Peyer's patch (tissue), 4 donors: ENCODE measurements at regions not wholly inside any gene's neighbourhood (a gene's known extent, or its start where the extent isn't known, plus 50 kb on each side); places are given as distances from the start of the nearest gene placed in this dataset.

ENCODE experiments used
- POLR2A ChIP-seq, 2 donors: fragments of 450-650 bp; IDR thresholded peaks; one replicate each; pipeline ENCODE4 v1.5.1; 2017; ENCODE audit warnings: antibody characterized with exemption in 2 of 2, mild to moderate bottlenecking in 2 of 2, moderate library complexity in 2 of 2
- TF ChIP-seq, protein P1 (sequence below), 6 experiments: fragments of 450-650 bp in 4 of 6; fragments of 200-600 bp in 2 of 6; sonication (generic) in 1 of 6; IDR thresholded peaks; one replicate each; pipeline ENCODE4 v1.5.1; 2017 to 2019; ENCODE audit warnings: antibody characterized with exemption in 6 of 6, mild to moderate bottlenecking in 3 of 6, moderate library complexity in 1 of 6

DNA sequence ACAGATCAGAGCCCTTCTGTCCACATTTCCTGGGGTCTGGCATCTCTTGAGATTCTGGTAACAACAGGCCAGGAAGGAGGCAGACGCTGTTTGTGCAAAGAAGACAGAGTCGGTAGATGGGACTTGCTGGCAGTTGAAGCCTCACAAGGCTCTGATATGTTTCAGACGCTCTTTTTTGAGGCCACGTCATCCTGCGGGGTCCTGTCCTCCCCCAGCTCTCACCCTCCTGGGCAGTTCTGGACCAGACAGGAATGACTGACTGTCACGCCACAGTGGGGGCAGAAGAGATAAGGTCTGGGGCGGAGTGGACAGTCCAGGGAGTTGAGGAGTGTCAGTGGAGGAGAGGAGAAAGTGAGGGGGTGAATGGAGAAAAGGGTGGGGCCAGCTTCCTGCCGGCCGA lies 87.1 kb upstream of the SULF2 start:
- TF ChIP-seq, protein P1, sequence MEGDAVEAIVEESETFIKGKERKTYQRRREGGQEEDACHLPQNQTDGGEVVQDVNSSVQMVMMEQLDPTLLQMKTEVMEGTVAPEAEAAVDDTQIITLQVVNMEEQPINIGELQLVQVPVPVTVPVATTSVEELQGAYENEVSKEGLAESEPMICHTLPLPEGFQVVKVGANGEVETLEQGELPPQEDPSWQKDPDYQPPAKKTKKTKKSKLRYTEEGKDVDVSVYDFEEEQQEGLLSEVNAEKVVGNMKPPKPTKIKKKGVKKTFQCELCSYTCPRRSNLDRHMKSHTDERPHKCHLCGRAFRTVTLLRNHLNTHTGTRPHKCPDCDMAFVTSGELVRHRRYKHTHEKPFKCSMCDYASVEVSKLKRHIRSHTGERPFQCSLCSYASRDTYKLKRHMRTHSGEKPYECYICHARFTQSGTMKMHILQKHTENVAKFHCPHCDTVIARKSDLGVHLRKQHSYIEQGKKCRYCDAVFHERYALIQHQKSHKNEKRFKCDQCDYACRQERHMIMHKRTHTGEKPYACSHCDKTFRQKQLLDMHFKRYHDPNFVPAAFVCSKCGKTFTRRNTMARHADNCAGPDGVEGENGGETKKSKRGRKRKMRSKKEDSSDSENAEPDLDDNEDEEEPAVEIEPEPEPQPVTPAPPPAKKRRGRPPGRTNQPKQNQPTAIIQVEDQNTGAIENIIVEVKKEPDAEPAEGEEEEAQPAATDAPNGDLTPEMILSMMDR (IDR thresholded peaks at IDR 0.05), result no peak
- no peak for TF ChIP-seq POLR2A (IDR thresholded peaks at IDR 0.05)
